ENCODE measurements at regions not wholly inside any gene's neighbourhood (a gene's known extent, or its start where the extent isn't known, plus 50 kb on each side); places are given as distances from the start of the nearest gene placed in this dataset.

DNA sequence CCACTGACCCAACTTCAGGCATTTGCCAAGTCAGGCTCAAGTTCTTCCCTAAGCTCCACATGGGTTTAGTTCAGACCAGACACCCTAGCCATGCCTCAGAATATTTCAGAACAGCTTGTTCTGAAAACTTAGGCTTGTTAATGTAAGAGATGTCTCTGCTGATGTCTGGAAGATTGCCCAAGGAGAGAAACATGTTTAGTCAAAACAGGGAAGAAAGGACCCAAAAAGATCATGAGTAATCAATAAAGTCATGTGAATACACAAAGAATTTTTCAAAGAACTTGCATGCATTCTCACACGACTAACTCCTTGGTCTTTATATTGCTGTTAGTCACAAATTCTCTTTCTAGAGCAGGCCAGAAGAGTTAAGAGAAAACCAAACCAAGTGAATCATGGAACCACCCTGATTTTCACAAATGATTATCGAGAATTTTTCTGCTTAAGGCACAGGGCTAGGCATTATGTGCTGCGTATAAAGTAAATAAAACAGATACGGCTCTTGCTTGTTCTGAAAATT lies 158.1 kb upstream of the HMHB1 start:
- intact Hi-C loops (cut with DNase I): no loop called here
- Histone ChIP-seq H3K27ac (no peak overlapping the region), H3K9me3 (no peaks in the 10 kb centered on the region), H3K36me3 (no peaks in the 10 kb centered on the region), H3K4me3 (no peak overlapping the region), H3K27me3 (no peaks in the 10 kb centered on the region), H3K4me1 (peaks cover 11% of the 10 kb centered on the region)
- no peak for DNase-seq (ENCODE audit: extremely low spot score in 2 of 2)
- TF ChIP-seq POLR2AphosphoS5 (IDR thresholded peaks at IDR 0.05; ENCODE audit: insufficient read depth in 1 of 2, low read depth in 1 of 2): no peak

DNA sequence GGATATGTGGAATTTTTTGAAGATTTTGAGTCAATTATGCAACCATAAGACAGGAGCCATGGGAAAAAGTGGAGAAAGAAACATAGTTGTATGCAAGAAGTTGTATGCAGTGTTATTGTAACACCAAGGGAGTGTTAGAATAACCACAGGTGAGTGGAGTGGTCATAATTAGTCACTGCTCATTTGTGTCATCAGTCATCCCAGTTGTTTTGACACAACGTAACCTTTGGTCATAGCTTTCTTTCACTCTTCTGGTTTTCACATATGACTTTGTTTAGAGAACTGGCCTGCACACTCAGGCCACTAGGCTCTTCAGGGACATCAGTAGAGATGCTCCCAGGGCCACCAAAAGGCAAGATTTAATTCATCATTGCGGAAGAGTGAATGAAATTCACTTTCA lies 158.7 kb upstream of the HMHB1 start:
- intact Hi-C loops (cut with DNase I): no loop called here
- H3K36me3 ChIP-seq: no peaks in the 10 kb centered on the region
- no peak overlapping the region for H3K27ac ChIP-seq
- H3K4me1 ChIP-seq: peaks cover 11% of the 10 kb centered on the region
- DNase-seq (ENCODE audit: extremely low spot score in 2 of 2): no peak
- no peaks in the 10 kb centered on the region for H3K27me3 ChIP-seq
- TF ChIP-seq, protein P1, sequence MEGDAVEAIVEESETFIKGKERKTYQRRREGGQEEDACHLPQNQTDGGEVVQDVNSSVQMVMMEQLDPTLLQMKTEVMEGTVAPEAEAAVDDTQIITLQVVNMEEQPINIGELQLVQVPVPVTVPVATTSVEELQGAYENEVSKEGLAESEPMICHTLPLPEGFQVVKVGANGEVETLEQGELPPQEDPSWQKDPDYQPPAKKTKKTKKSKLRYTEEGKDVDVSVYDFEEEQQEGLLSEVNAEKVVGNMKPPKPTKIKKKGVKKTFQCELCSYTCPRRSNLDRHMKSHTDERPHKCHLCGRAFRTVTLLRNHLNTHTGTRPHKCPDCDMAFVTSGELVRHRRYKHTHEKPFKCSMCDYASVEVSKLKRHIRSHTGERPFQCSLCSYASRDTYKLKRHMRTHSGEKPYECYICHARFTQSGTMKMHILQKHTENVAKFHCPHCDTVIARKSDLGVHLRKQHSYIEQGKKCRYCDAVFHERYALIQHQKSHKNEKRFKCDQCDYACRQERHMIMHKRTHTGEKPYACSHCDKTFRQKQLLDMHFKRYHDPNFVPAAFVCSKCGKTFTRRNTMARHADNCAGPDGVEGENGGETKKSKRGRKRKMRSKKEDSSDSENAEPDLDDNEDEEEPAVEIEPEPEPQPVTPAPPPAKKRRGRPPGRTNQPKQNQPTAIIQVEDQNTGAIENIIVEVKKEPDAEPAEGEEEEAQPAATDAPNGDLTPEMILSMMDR (IDR thresholded peaks at IDR 0.05): no peak
- TF ChIP-seq POLR2AphosphoS5 (IDR thresholded peaks at IDR 0.05; ENCODE audit: insufficient read depth in 1 of 2, low read depth in 1 of 2): no peak
- no peak for TF ChIP-seq POLR2A (IDR thresholded peaks at IDR 0.05)
- H3K9me3 ChIP-seq: no peaks in the 10 kb centered on the region
- H3K4me3 ChIP-seq: no peak overlapping the region

DNA sequence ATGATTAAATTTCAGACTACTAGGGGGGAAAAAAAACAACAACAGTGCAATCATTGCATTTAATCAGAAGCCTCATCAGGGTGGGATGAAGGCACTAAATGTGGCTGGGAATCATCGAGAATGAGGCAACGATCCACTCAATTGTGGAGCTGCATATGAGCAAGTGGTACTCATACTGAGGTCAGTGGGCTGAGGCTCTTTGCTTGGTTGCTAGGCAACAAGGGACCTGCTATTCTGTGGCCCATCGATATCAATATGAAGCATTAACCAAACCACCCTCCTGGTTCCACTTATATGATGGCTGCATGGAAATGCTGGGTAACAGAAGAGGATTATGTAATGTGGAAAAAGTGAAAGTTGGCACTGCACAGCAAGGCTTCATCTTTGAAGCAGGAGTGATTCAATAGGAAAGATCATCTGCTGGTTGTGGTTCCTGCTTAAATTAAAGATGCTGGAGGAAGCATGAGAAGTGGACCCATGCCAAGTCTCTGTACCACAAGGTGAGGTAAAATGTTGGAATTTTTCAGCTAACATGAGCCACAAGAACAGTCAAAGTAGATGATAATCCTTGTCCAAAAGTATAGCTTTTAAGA lies 159.8 kb upstream of the HMHB1 start:
- intact Hi-C loops (cut with DNase I): no loop called here
- Histone ChIP-seq H3K27me3 (no peaks in the 10 kb centered on the region), H3K4me3 (no peak overlapping the region), H3K27ac (no peak overlapping the region), H3K4me1 (peaks cover 11% of the 10 kb centered on the region), H3K9me3 (no peaks in the 10 kb centered on the region), H3K36me3 (no peaks in the 10 kb centered on the region)
- no peak for TF ChIP-seq POLR2A (IDR thresholded peaks at IDR 0.05)
- TF ChIP-seq, protein P1 (IDR thresholded peaks at IDR 0.05): no peak
- no peak for TF ChIP-seq POLR2AphosphoS5 (IDR thresholded peaks at IDR 0.05; ENCODE audit: insufficient read depth in 1 of 2, low read depth in 1 of 2)
- DNase-seq (ENCODE audit: extremely low spot score in 2 of 2): no peak

DNA sequence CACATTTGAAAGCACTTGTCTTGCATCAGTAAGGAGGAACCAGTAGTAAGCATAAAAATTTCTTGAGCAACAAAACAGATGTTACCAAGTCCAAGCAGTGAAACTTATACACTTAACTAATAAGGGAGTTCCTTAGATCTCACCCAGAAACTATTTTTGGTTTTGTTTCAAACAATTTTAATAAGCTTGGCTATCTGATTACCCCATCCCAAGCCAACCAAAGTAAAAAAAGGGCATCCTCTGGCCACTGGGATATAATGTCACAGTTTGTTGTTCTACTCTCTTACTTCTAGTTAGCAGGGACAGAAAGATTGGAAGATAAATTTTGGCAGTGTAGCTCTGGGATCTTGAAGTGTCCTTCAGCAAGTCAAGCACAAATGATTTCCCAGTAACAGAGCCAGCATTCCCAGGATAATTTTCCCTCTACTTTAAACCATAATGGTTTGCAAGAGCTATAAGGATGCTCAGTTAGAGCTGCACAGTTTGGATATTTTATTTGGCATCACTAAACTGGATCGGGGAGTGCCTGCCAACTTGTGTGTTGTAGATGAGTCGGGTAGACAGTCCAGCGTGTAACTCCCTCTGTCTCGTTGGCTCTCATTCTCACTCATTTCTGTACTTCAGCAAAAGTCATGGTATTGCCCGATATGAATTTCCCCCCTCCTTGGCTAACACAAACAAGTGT lies 161.9 kb upstream of the HMHB1 start:
- Histone ChIP-seq H3K27ac (no peak overlapping the region), H3K36me3 (no peaks in the 10 kb centered on the region), H3K4me3 (no peak overlapping the region), H3K9me3 (no peaks in the 10 kb centered on the region), H3K4me1 (peaks cover 11% of the 10 kb centered on the region), H3K27me3 (no peaks in the 10 kb centered on the region)
- DNase-seq (ENCODE audit: extremely low spot score in 2 of 2): no peak
- TF ChIP-seq, protein P1 (IDR thresholded peaks at IDR 0.05): no peak
- TF ChIP-seq POLR2AphosphoS5 (IDR thresholded peaks at IDR 0.05; ENCODE audit: insufficient read depth in 1 of 2, low read depth in 1 of 2) (no peak), POLR2A (IDR thresholded peaks at IDR 0.05) (no peak)
- intact Hi-C loops (cut with DNase I): no loop called here

DNA sequence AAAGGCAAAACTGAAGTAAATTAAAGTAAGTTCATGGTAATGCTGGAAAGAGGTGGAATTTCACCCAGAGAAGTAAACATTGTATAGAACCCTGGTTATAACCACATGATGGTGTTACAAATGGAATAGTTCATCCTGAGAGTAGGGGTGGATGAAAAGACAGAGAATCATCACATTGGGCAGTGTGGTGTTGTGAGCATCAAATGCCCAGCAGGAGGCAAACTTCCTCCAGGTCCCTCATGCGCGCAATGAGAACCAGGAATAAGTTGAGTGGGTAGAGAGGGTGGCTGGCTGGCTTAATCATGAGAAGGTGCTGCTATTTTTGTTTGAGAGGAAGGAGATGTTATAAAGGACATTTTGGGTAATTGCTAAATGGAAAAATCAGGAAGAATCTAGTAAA lies 163.3 kb upstream of the HMHB1 start:
- DNase-seq (ENCODE audit: extremely low spot score in 2 of 2): no peak
- H3K27me3 ChIP-seq: no peaks in the 10 kb centered on the region
- H3K9me3 ChIP-seq: no peaks in the 10 kb centered on the region
- TF ChIP-seq POLR2A (IDR thresholded peaks at IDR 0.05): no peak
- TF ChIP-seq, protein P1 (IDR thresholded peaks at IDR 0.05): no peak
- no peak for TF ChIP-seq POLR2AphosphoS5 (IDR thresholded peaks at IDR 0.05; ENCODE audit: insufficient read depth in 1 of 2, low read depth in 1 of 2)
- H3K27ac ChIP-seq: no peak overlapping the region
- no peak overlapping the region for H3K4me3 ChIP-seq
- peaks cover 11% of the 10 kb centered on the region for H3K4me1 ChIP-seq
- intact Hi-C loops (cut with DNase I): no loop called here
- H3K36me3 ChIP-seq: no peaks in the 10 kb centered on the region
